H1 (cell line): ENCODE measurements at regions not wholly inside any gene's neighbourhood (a gene's known extent, or its start where the extent isn't known, plus 50 kb on each side); places are given as distances from the start of the nearest gene placed in this dataset.

Experiments
- CTCF ChIA-PET: fragments of 300-600 bp; sonication (Branson Sonifier 250); formaldehyde crosslinking; loops from one replicate; lab custom pipeline; 2021; ENCODE audit not compliant: partially characterized antibody; lab: Charles Lee
- POLR2A ChIA-PET: fragments of 300-600 bp; sonication (Branson Sonifier 250); formaldehyde crosslinking; loops from one replicate; lab custom pipeline; 2021; ENCODE audit warnings: inconsistent platforms; ENCODE audit not compliant: partially characterized antibody; lab: Charles Lee
- DNase-seq, 2 experiments: peaks; one replicate each; pipeline versions ENCODE4 v3.0.0 to v3.0.0-alpha.2; 2010 to 2022; ENCODE audit warnings: low spot score in 2 of 2, low read depth in 1 of 2, mixed read lengths in 1 of 2
- FAIRE-seq: peaks from 2 replicates; lab custom pipeline; 2011; peaks lifted over from hg19 to GRCh38; lab: Jason Lieb, UNC
- H2AFZ ChIP-seq: 2 replicates; pipeline ENCODE4 v1.8.1; 2012; ENCODE audit warnings: low read length, inconsistent platforms
- H2AK5ac ChIP-seq: 2 replicates; pipeline ENCODE4 v1.6.1; 2013; ENCODE audit warnings: low read depth, low read length
- H2BK120ac ChIP-seq: replicated peaks from 2 replicates; pipeline ENCODE3; 2013; ENCODE audit warnings: low read depth, low read length, inconsistent platforms
- H2BK12ac ChIP-seq: 2 replicates; pipeline ENCODE4 v1.6.1; 2013; ENCODE audit warnings: low read depth, low read length
- H2BK15ac ChIP-seq: 2 replicates; pipeline ENCODE4 v1.6.1; 2013; ENCODE audit warnings: low read length
- H2BK20ac ChIP-seq: 2 replicates; pipeline ENCODE4 v1.6.1; 2013; ENCODE audit warnings: low read length
- H2BK5ac ChIP-seq: 2 replicates; pipeline ENCODE4 v1.6.1; 2013; ENCODE audit warnings: low read depth, low read length
- H3K14ac ChIP-seq: 2 replicates; pipeline ENCODE4 v1.6.1; 2013; ENCODE audit warnings: inconsistent platforms; ENCODE audit not compliant: insufficient read length
- H3K18ac ChIP-seq: 2 replicates; pipeline ENCODE4 v1.6.1; 2013; ENCODE audit warnings: low read length; ENCODE audit errors: extremely low read depth
- H3K23ac ChIP-seq: 2 replicates; pipeline ENCODE4 v1.6.1; 2013; ENCODE audit warnings: inconsistent platforms; ENCODE audit not compliant: insufficient read length
- H3K23me2 ChIP-seq: 2 replicates; pipeline ENCODE4 v1.6.1; 2013; ENCODE audit warnings: low read depth, low read length
- H3K27ac ChIP-seq: 2 replicates; pipeline ENCODE4 v1.6.1; 2011; ENCODE audit warnings: low read depth, low read length, inconsistent platforms
- H3K27me3 ChIP-seq, 4 experiments: replicated peaks in 1 of 4; 1 replicate in 1 of 4; 2 replicates in 3 of 4; pipeline versions ENCODE4 v1.6.1 to v1.8.1; 2011 to 2013; ENCODE audit warnings: low read length in 3 of 4, mild to moderate bottlenecking in 3 of 4, inconsistent platforms in 2 of 4, mixed read lengths in 2 of 4, moderate library complexity in 1 of 4; ENCODE audit not compliant: control insufficient read depth in 3 of 4, insufficient read depth in 3 of 4; ENCODE audit errors: extremely low read depth in 1 of 4
- H3K36me3 ChIP-seq, 4 experiments: 2 replicates each; pipeline versions ENCODE4 v1.6.1 to v1.8.1; 2011 to 2013; ENCODE audit warnings: mild to moderate bottlenecking in 4 of 4, low read length in 3 of 4, moderate library complexity in 2 of 4, control low read depth in 1 of 4, inconsistent platforms in 1 of 4; ENCODE audit not compliant: insufficient read depth in 4 of 4, control insufficient read depth in 2 of 4
- H3K4ac ChIP-seq: replicated peaks from 2 replicates; pipeline ENCODE3; 2013; ENCODE audit warnings: low read length, low read depth, mixed read lengths, inconsistent platforms; ENCODE audit not compliant: insufficient read length
- H3K4me1 ChIP-seq, 4 experiments: replicated peaks in 1 of 4; 1 replicate in 1 of 4; 2 replicates in 3 of 4; pipeline versions ENCODE4 v1.6.1 to v1.8.1; 2011 to 2013; ENCODE audit warnings: low read length in 3 of 4, inconsistent platforms in 2 of 4, mixed read lengths in 1 of 4; ENCODE audit not compliant: insufficient read depth in 4 of 4, control insufficient read depth in 3 of 4
- H3K4me2 ChIP-seq, 2 experiments: 2 replicates each; pipeline versions ENCODE4 v1.6.1 to v1.8.1; 2011 to 2013; ENCODE audit warnings: low read depth in 2 of 2, low read length in 2 of 2, control low read depth in 1 of 2, inconsistent platforms in 1 of 2, mild to moderate bottlenecking in 1 of 2; ENCODE audit not compliant: insufficient read depth in 1 of 2
- H3K4me3 ChIP-seq, 4 experiments: fragments of 200-600, 300-600 bp in 1 of 4; sonication (generic), shearing (Covaris generic), sonication (Bioruptor Twin) in 1 of 4; 2 replicates each; pipeline versions ENCODE4 v1.5.1 to v1.8.1; 2011 to 2016; ENCODE audit warnings: low read length in 4 of 4, low read depth in 3 of 4, control low read depth in 2 of 4, inconsistent platforms in 2 of 4, mild to moderate bottlenecking in 2 of 4, mixed read lengths in 1 of 4, moderate library complexity in 1 of 4; ENCODE audit not compliant: insufficient read depth in 2 of 4; ENCODE audit errors: extremely low read depth in 1 of 4
- H3K56ac ChIP-seq: replicated peaks from 2 replicates; pipeline ENCODE3; 2013; ENCODE audit warnings: low read depth, mild to moderate bottlenecking, mixed read lengths, low read length, inconsistent platforms; ENCODE audit not compliant: insufficient read length
- H3K79me1 ChIP-seq: 2 replicates; pipeline ENCODE4 v1.6.1; 2013; ENCODE audit warnings: low read depth, low read length, control low read depth
- H3K79me2 ChIP-seq, 2 experiments: 2 replicates each; pipeline versions ENCODE4 v1.6.1 to v1.8.1; 2012 to 2013; ENCODE audit warnings: low read length in 2 of 2, mild to moderate bottlenecking in 2 of 2, inconsistent platforms in 1 of 2; ENCODE audit not compliant: insufficient read depth in 2 of 2, control insufficient read depth in 1 of 2
- H3K9ac ChIP-seq, 4 experiments: replicated peaks in 1 of 4; 1 replicate in 1 of 4; 2 replicates in 3 of 4; pipeline versions ENCODE4 v1.6.1 to v1.8.1; 2011 to 2013; ENCODE audit warnings: low read depth in 3 of 4, low read length in 3 of 4, control low read depth in 2 of 4, mild to moderate bottlenecking in 2 of 4, moderate library complexity in 2 of 4, inconsistent platforms in 1 of 4; ENCODE audit errors: extremely low read depth in 1 of 4
- H3K9me3 ChIP-seq, 2 experiments: 2 replicates each; pipeline versions ENCODE4 v1.6.1 to v1.8.1; 2012 to 2013; ENCODE audit warnings: mild to moderate bottlenecking in 2 of 2, moderate library complexity in 2 of 2, control low read depth in 1 of 2, inconsistent platforms in 1 of 2, low read depth in 1 of 2, low read length in 1 of 2, mixed read lengths in 1 of 2; ENCODE audit not compliant: insufficient read depth in 2 of 2
- H4K20me1 ChIP-seq, 2 experiments: replicated peaks in 1 of 2; 2 replicates each; pipeline versions ENCODE3 to v1.8.1; 2011 to 2013; ENCODE audit warnings: inconsistent platforms in 2 of 2, low read length in 2 of 2, mild to moderate bottlenecking in 1 of 2; ENCODE audit not compliant: insufficient read depth in 2 of 2, control insufficient read depth in 1 of 2
- H4K5ac ChIP-seq: 2 replicates; pipeline ENCODE4 v1.6.1; 2013; ENCODE audit warnings: low read length, low read depth, mixed read lengths, inconsistent platforms; ENCODE audit not compliant: insufficient read length
- H4K8ac ChIP-seq: 2 replicates; pipeline ENCODE4 v1.8.0; 2013; ENCODE audit warnings: mild to moderate bottlenecking, moderate library complexity, low read length, inconsistent platforms; ENCODE audit not compliant: insufficient read depth; ENCODE audit errors: extremely low read depth
- H4K91ac ChIP-seq: replicated peaks from 2 replicates; pipeline ENCODE3; 2013; ENCODE audit warnings: low read length, mixed read lengths, inconsistent platforms; ENCODE audit not compliant: insufficient read length
- ASH2L ChIP-seq: fragments of 200-600, 300-600 bp; sonication (generic); IDR thresholded peaks from one replicate; pipeline ENCODE4 v1.7.1; 2017; ENCODE audit warnings: low read length
- ATF2 ChIP-seq: IDR thresholded peaks from 2 replicates; pipeline ENCODE4 v1.6.1; 2012; ENCODE audit warnings: low read length, inconsistent platforms
- CHD1 ChIP-seq: IDR thresholded peaks from 2 replicates; pipeline ENCODE4 v1.6.1; 2012; ENCODE audit warnings: low read depth, low read length, improper control_type of control experiment
- E2F6 ChIP-seq: IDR thresholded peaks from 2 replicates; pipeline ENCODE4 v1.6.1; 2012; ENCODE audit warnings: inconsistent platforms
- HDAC6 ChIP-seq: IDR thresholded peaks from one replicate; pipeline ENCODE4 v1.7.1; 2012; ENCODE audit warnings: low read depth, mild to moderate bottlenecking, inconsistent platforms, low read length, moderate library complexity
- MAFK ChIP-seq: IDR thresholded peaks from 2 replicates; pipeline ENCODE4 v1.6.1; 2012; ENCODE audit warnings: low read depth, mild to moderate bottlenecking, improper control_type of control experiment, low read length
- NRF1 ChIP-seq: IDR thresholded peaks from 2 replicates; pipeline ENCODE4 v1.6.1; 2011; ENCODE audit warnings: mild to moderate bottlenecking, low read depth, low read length, improper control_type of control experiment
- RAD21 ChIP-seq, 2 experiments: IDR thresholded peaks in 1 of 2; conservative IDR thresholded peaks in 1 of 2; 2 replicates each; pipeline ENCODE4 v1.6.1; 2011; ENCODE audit warnings: low read depth in 2 of 2, low read length in 2 of 2, improper control_type of control experiment in 1 of 2, inconsistent platforms in 1 of 2, mild to moderate bottlenecking in 1 of 2, moderate library complexity in 1 of 2
- RFX5 ChIP-seq: IDR thresholded peaks from 2 replicates; pipeline ENCODE4 v1.6.1; 2011; ENCODE audit warnings: low read depth, low read length, improper control_type of control experiment, borderline replicate concordance
- SIN3A ChIP-seq, 2 experiments: IDR thresholded peaks in 1 of 2; conservative IDR thresholded peaks in 1 of 2; 2 replicates each; pipeline ENCODE4 v1.6.1; 2011 to 2012; ENCODE audit warnings: low read length in 2 of 2, improper control_type of control experiment in 1 of 2, low read depth in 1 of 2, mild to moderate bottlenecking in 1 of 2
- SP4 ChIP-seq: IDR thresholded peaks from 2 replicates; pipeline ENCODE4 v1.6.1; 2012; ENCODE audit warnings: low read length, inconsistent platforms
- SRF ChIP-seq: IDR thresholded peaks from 2 replicates; pipeline ENCODE4 v1.6.1; 2011; ENCODE audit warnings: mild to moderate bottlenecking, low read depth, low read length, moderate library complexity
- TBP ChIP-seq: IDR thresholded peaks from 2 replicates; pipeline ENCODE4 v1.6.1; 2011; ENCODE audit warnings: low read depth, low read length, improper control_type of control experiment
- WGBS, 2 experiments: shearing (Covaris generic) in 1 of 2; methylation state at CpG; one replicate each; pipeline versions ENCODE4 v1.1.6 to v1.1.7; 2013 to 2015; ENCODE audit warnings: low lambda C conversion rate in 2 of 2, mixed read lengths in 2 of 2, inconsistent platforms in 1 of 2, low coverage in 1 of 2, missing lambda C conversion rate in 1 of 2; ENCODE audit not compliant: insufficient replicate concordance in 2 of 2, insufficient coverage in 1 of 2, insufficient read length in 1 of 2; ENCODE audit errors: extremely low coverage in 1 of 2, missing lambda C conversion rate in 1 of 2; 5-methylcytosine and 5-hydroxymethylcytosine counted together

GRCh38 chr12:42763682-42764081 is 174.1 kb upstream of the PRICKLE1 start:
- H2BK20ac ChIP-seq, result no peak overlapping the region
- 98% methylated on average over 4 of the region's 4 CpGs; no CpG with 5 or more reads in 1 of the 2 experiments for WGBS, 2 experiments
- no peak overlapping the region for H4K91ac ChIP-seq
- H3K14ac ChIP-seq, result no peak overlapping the region
- H2BK12ac ChIP-seq, result no peak overlapping the region
- no peaks in the 10 kb centered on the region for H3K27me3 ChIP-seq
- H2BK120ac ChIP-seq, result no peak overlapping the region
- POLR2A ChIA-PET, result no interaction called here
- H3K23me2 ChIP-seq, result no peaks in the 10 kb centered on the region
- DNase-seq, result no peak
- no peaks in the 10 kb centered on the region for H3K9me3 ChIP-seq
- H4K20me1 ChIP-seq, result no peaks in the 10 kb centered on the region
- no peak overlapping the region for H2AFZ ChIP-seq
- no peak overlapping the region for H3K9ac ChIP-seq
- H3K36me3 ChIP-seq, result no peaks in the 10 kb centered on the region; a peak in 1 of 8 replicates
- no peak overlapping the region for H3K18ac ChIP-seq
- no peak overlapping the region for H4K8ac ChIP-seq
- TF ChIP-seq NRF1 (no peak), TBP (no peak), HDAC6 (no peak), ATF2 (no peak), MAFK (no peak), SP4 (no peak), ASH2L (no peak), CHD1 (no peak), RFX5 (no peak), SIN3A (conservative IDR thresholded peaks at IDR 0.05 in 1 of 2, IDR thresholded peaks at IDR 0.05 in 1 of 2; ENCODE audit: low read depth in 1 of 2, low read length in 2 of 2) (no peak), SRF (no peak), E2F6 (no peak), RAD21 (IDR thresholded peaks at IDR 0.05 in 1 of 2, conservative IDR thresholded peaks at IDR 0.05 in 1 of 2; ENCODE audit: low read depth in 2 of 2, low read length in 2 of 2) (no peak)
- H3K79me2 ChIP-seq, result no peaks in the 10 kb centered on the region
- peaks cover 0 to 3% (median 0%) of the 10 kb centered on the region in 4 experiments; a peak in 3 of 7 replicates for H3K4me1 ChIP-seq
- H2BK5ac ChIP-seq, result no peak overlapping the region
- H3K79me1 ChIP-seq, result no peaks in the 10 kb centered on the region
- H4K5ac ChIP-seq, result no peak overlapping the region
- no peak overlapping the region for H2AK5ac ChIP-seq
- no peak overlapping the region for H3K23ac ChIP-seq
- H3K4ac ChIP-seq, result no peak overlapping the region
- no peak for FAIRE-seq
- H3K56ac ChIP-seq, result no peak overlapping the region
- CTCF ChIA-PET, result interaction anchor here (0.9 to 1.1 kb wide), 2 partner anchors 193 to 385 kb away, joined by 3 read pairs; no protein-coding TSS in a partner anchor
- no peak overlapping the region for H2BK15ac ChIP-seq
- H3K4me2 ChIP-seq, result no peak overlapping the region
- no peak overlapping the region for H3K4me3 ChIP-seq
- H3K27ac ChIP-seq, result no peak overlapping the region
